ENCODE measurements at regions not wholly inside any gene's neighbourhood (a gene's known extent, or its start where the extent isn't known, plus 50 kb on each side); places are given as distances from the start of the nearest gene placed in this dataset.
"Not testable (repeated sequence)": the region's sequence is repeated elsewhere in the genome, so short reads cannot be mapped to it uniquely, and the experiment has no call there.

DNA sequence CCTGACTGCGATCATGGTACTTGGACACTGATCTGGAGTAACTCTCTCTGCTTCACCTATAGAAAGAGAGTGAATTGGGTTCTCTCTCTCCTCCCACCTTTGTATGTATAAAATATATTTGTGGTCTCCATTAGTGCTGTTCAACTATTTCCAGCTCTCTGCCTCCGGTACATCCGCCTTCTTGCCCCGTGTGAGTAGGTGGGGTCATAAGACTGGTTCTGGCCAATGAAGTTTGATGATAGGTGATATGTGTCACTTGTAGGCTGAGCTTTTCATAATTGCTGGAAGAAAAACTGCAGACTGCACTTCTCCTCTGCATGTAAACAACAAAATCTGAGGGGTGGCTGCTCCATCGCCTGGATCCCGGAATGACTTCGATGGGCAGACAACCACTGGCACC is 210.4 kb downstream of the EXOC5 start:
- peaks cover 8% of the 10 kb centered on the region for H3K4me1 Mint-ChIP-seq (ENCODE audit: unreplicated experiment)
- TF ChIP-seq, protein P1, sequence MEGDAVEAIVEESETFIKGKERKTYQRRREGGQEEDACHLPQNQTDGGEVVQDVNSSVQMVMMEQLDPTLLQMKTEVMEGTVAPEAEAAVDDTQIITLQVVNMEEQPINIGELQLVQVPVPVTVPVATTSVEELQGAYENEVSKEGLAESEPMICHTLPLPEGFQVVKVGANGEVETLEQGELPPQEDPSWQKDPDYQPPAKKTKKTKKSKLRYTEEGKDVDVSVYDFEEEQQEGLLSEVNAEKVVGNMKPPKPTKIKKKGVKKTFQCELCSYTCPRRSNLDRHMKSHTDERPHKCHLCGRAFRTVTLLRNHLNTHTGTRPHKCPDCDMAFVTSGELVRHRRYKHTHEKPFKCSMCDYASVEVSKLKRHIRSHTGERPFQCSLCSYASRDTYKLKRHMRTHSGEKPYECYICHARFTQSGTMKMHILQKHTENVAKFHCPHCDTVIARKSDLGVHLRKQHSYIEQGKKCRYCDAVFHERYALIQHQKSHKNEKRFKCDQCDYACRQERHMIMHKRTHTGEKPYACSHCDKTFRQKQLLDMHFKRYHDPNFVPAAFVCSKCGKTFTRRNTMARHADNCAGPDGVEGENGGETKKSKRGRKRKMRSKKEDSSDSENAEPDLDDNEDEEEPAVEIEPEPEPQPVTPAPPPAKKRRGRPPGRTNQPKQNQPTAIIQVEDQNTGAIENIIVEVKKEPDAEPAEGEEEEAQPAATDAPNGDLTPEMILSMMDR (conservative IDR thresholded peaks at IDR 0.05): no peak
- no peaks in the 10 kb centered on the region for H3K36me3 Mint-ChIP-seq
- DNase-seq (ENCODE audit: extremely low spot score, unreplicated experiment): no peak
- no peak overlapping the region for H3K27ac Mint-ChIP-seq
- peaks cover 68% of the 10 kb centered on the region for H3K27me3 Mint-ChIP-seq
- H3K4me3 Mint-ChIP-seq: no peak overlapping the region
- H3K9me3 Mint-ChIP-seq: no peaks in the 10 kb centered on the region

DNA sequence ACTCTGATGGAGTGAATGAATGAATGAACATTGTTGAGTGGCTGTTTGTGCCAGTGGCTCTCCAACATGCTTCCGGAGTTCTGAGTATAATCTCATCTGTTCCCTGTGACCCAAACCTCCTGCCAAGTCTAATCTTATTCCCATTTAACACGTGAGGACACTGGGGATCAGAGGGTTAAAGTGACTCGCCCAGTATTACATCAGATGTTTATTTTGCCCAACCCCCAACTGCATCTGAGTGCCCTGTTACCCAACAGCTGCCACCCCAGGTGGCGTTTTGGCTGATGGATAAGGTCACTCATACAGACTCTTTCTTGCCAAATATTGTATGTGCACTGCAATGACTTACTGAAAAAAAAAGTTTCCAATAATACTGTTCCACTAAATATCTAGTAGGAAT is 210.9 kb downstream of the EXOC5 start:
- Mint-ChIP-seq H3K4me3 (no peak overlapping the region), H3K4me1 (ENCODE audit: unreplicated experiment) (peaks cover 8% of the 10 kb centered on the region), H3K27ac (peak overlapping the region; percentile 62), H3K27me3 (peaks cover 65% of the 10 kb centered on the region), H3K9me3 (no peaks in the 10 kb centered on the region), H3K36me3 (no peaks in the 10 kb centered on the region)
- TF ChIP-seq, protein P1 (conservative IDR thresholded peaks at IDR 0.05): no peak
- no peak for DNase-seq (ENCODE audit: extremely low spot score, unreplicated experiment)

DNA sequence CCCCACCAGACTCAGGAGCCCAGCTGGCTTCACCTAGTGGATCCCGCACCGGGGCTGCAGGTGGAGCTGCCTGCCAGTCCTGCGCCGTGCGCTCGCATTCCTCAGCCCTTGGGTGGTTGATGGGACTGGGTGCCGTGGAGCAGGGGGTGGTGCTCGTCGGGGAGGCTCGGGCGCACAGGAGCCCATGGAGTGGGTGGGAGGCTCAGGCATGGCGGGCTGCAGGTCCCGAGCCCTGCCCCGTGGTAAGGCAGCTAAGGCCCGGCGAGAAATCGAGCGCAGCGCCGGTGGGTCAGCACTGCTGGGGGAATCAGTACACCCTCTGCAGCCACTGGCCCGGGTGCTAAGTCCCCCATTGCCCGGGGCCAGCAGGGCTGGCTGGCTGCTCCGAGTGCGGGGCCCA is 212.2 kb downstream of the EXOC5 start:
- H3K4me1 Mint-ChIP-seq (ENCODE audit: unreplicated experiment); H3K27ac Mint-ChIP-seq; H3K36me3 Mint-ChIP-seq; H3K4me3 Mint-ChIP-seq; DNase-seq (ENCODE audit: extremely low spot score, unreplicated experiment); H3K9me3 Mint-ChIP-seq: not testable (repeated sequence)
- peaks cover 65% of the 10 kb centered on the region for H3K27me3 Mint-ChIP-seq

DNA sequence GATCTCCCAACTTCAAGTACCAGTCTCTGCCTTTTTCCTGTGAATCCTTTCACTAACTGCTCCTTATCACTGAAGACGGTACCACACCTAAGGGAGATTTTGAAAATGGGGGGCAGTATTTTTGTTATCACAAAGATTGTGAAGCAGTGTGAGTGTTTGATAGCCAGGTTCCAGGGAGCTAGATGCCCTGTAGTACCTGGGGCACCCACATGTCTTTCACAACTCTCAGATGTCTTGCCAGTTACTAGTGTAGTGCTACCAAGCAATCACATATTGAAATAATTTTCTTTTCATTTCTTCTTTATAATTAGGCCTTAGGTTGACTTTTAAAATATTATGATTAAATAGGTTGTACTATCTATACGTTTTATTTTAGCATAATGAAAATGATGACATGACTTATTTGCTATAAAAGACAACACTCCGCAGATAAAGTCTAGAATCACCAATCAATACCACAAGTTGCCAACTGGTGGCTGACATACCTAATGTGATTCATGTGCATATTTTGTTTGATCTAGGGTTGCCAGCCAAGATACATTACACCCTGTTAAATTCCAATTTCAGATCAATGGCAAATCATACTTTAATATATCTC is 215.9 kb downstream of the EXOC5 start:
- H3K27ac Mint-ChIP-seq: no peak overlapping the region
- peaks cover 1% of the 10 kb centered on the region for H3K4me1 Mint-ChIP-seq (ENCODE audit: unreplicated experiment)
- peaks cover 66% of the 10 kb centered on the region for H3K27me3 Mint-ChIP-seq
- H3K9me3 Mint-ChIP-seq: no peaks in the 10 kb centered on the region
- TF ChIP-seq, protein P1 (conservative IDR thresholded peaks at IDR 0.05): no peak
- no peaks in the 10 kb centered on the region for H3K36me3 Mint-ChIP-seq
- H3K4me3 Mint-ChIP-seq: no peak overlapping the region
- no peak for DNase-seq (ENCODE audit: extremely low spot score, unreplicated experiment)

DNA sequence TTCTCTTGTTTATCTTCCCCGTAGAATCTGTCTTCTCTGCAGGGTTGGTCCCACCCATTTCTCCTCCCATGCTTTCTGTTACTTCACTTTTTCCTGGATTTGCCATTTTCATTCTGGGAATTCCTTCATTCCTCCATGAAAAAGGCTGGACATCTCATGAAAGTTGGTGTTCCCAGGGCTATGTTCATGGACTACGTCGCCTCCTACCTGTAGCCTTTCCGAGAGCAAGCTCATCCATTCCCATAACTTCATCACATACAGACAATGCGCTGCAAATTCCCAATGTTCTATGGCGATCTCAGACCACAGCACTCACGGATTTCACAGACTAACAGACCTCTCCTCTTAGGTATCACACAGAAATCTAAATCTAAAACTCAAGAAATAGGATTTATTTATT is 217.1 kb downstream of the EXOC5 start:
- Mint-ChIP-seq H3K4me1 (ENCODE audit: unreplicated experiment) (no peaks in the 10 kb centered on the region), H3K27me3 (peaks cover 72% of the 10 kb centered on the region), H3K36me3 (no peaks in the 10 kb centered on the region)

DNA sequence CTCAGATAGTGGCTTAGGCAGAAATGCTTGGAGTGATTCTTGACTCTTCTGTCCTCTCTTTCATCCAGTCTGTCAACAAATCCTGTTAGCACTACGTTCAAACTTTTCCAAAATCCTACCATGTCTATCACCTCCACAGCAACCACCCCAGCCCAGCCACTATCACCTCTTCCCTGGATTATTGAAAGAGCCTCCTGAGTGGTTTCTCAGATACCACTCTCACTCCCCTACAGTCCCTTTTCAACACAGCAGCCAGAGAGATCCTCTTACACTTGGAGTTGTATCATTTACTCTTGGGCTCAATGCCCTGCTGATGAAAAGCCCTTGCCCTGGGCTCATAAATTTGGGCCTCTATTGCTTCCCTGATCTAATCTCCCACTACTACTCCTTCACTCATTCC is 218.9 kb downstream of the EXOC5 start:
- Mint-ChIP-seq H3K36me3 (no peaks in the 10 kb centered on the region), H3K4me1 (ENCODE audit: unreplicated experiment) (no peaks in the 10 kb centered on the region), H3K4me3 (no peak overlapping the region), H3K9me3 (no peaks in the 10 kb centered on the region), H3K27me3 (peaks cover 71% of the 10 kb centered on the region), H3K27ac (no peak overlapping the region)
- no peak for DNase-seq (ENCODE audit: extremely low spot score, unreplicated experiment)
- TF ChIP-seq, protein P1 (conservative IDR thresholded peaks at IDR 0.05): no peak

More for the DNA sequence above, 217.1 kb downstream of the EXOC5 start:
- H3K27ac Mint-ChIP-seq: no peak overlapping the region
- no peaks in the 10 kb centered on the region for H3K9me3 Mint-ChIP-seq
- DNase-seq (ENCODE audit: extremely low spot score, unreplicated experiment): no peak
- TF ChIP-seq, protein P1 (conservative IDR thresholded peaks at IDR 0.05): no peak
- no peak overlapping the region for H3K4me3 Mint-ChIP-seq

All from type B pancreatic cell (in vitro differentiated cells).